Loucy (cell line): ENCODE measurements at regions not wholly inside any gene's neighbourhood (a gene's known extent, or its start where the extent isn't known, plus 50 kb on each side); places are given as distances from the start of the nearest gene placed in this dataset.

ENCODE experiments used
- EZH2phosphoT487 ChIP-seq: fragments of 200-600 bp; IDR thresholded peaks from 2 replicates; pipeline ENCODE4 v1.6.1; 2018; ENCODE audit warnings: antibody characterized with exemption, mild to moderate bottlenecking, moderate library complexity, borderline replicate concordance
- TF ChIP-seq, protein P1 (sequence below): fragments of 200-600 bp; sonication (generic); conservative IDR thresholded peaks from 2 replicates; pipeline ENCODE4 v1.5.1; 2014; ENCODE audit warnings: mild to moderate bottlenecking, antibody characterized with exemption, low read length

DNA sequence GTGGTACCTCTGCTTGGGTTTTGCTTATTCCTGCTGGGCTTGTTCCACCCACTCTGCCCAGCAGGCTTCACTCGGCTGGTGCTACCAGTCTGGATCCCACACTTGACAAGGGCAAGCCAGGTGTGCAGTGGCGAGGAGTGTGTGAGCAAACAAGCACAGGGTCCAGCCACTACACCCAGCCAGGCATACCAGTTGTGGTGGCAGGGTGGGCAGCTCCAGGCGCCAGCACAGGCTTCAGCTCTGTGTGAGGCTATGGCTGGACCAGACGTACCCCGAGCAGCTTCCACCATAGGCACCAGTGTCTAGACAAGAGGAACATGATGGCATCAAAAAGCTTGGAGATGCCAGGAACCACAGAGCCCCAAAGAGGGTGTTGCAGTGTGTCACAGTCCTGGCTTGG, 93.1 kb upstream of the GALNT5 start:
- TF ChIP-seq, protein P1, sequence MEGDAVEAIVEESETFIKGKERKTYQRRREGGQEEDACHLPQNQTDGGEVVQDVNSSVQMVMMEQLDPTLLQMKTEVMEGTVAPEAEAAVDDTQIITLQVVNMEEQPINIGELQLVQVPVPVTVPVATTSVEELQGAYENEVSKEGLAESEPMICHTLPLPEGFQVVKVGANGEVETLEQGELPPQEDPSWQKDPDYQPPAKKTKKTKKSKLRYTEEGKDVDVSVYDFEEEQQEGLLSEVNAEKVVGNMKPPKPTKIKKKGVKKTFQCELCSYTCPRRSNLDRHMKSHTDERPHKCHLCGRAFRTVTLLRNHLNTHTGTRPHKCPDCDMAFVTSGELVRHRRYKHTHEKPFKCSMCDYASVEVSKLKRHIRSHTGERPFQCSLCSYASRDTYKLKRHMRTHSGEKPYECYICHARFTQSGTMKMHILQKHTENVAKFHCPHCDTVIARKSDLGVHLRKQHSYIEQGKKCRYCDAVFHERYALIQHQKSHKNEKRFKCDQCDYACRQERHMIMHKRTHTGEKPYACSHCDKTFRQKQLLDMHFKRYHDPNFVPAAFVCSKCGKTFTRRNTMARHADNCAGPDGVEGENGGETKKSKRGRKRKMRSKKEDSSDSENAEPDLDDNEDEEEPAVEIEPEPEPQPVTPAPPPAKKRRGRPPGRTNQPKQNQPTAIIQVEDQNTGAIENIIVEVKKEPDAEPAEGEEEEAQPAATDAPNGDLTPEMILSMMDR, result no peak
- TF ChIP-seq EZH2phosphoT487, result no peak
